HepG2 (cell line): ENCODE measurements at regions not wholly inside any gene's neighbourhood (a gene's known extent, or its start where the extent isn't known, plus 50 kb on each side); places are given as distances from the start of the nearest gene placed in this dataset.

Experiments
- ATF7 ChIP-seq, 2 experiments: fragments of 450-650 bp in 1 of 2; sonication (generic) in 1 of 2; formaldehyde crosslinking in 1 of 2; IDR thresholded peaks; 2 replicates each; pipeline versions ENCODE4 v1.4.0 to v1.6.1; 2016 to 2020; ENCODE audit warnings: antibody characterized with exemption in 1 of 2, mild to moderate bottlenecking in 1 of 2, missing genetic modification reagents in 1 of 2
- CCDC6 ChIP-seq: sonication (generic); formaldehyde crosslinking; IDR thresholded peaks from 2 replicates; pipeline ENCODE4 v1.8.1; 2022; ENCODE audit warnings: mild to moderate bottlenecking, missing genetic modification reagents, moderate library complexity
- JARID2 ChIP-seq: sonication (generic); formaldehyde crosslinking; IDR thresholded peaks from 2 replicates; pipeline ENCODE4 v1.8.1; 2023; ENCODE audit warnings: missing genetic modification reagents, inconsistent platforms; ENCODE audit not compliant: insufficient replicate concordance
- SMAD3 ChIP-seq: sonication (generic); formaldehyde crosslinking; IDR thresholded peaks from 2 replicates; pipeline ENCODE4 v1.4.0; 2020; ENCODE audit warnings: missing genetic modification reagents
- SMARCC2 ChIP-seq: fragments of 450-650 bp; IDR thresholded peaks from 2 replicates; pipeline ENCODE4 v1.6.1; 2017; ENCODE audit warnings: antibody characterized with exemption, mild to moderate bottlenecking
- U2AF2 ChIP-seq: fragments of 200-400 bp; formaldehyde crosslinking; IDR thresholded peaks from 2 replicates; pipeline ENCODE4 v1.6.1; 2017; ENCODE audit warnings: low read depth, mild to moderate bottlenecking, low read length
- ZNF230 ChIP-seq: sonication (generic); formaldehyde crosslinking; IDR thresholded peaks from 2 replicates; pipeline ENCODE4 v1.4.0; 2020; ENCODE audit warnings: mild to moderate bottlenecking, missing genetic modification reagents
- ZNF484 ChIP-seq: sonication (generic); formaldehyde crosslinking; IDR thresholded peaks from 2 replicates; pipeline ENCODE4 v1.5.1; 2020; ENCODE audit warnings: mild to moderate bottlenecking, low read depth, missing genetic modification reagents, borderline replicate concordance
- ZNF724P ChIP-seq: sonication (generic); formaldehyde crosslinking; IDR thresholded peaks from 2 replicates; pipeline ENCODE4 v1.8.0; 2022; ENCODE audit warnings: missing genetic modification reagents, borderline replicate concordance
- ZNF766 ChIP-seq: sonication (generic); formaldehyde crosslinking; IDR thresholded peaks from 2 replicates; pipeline ENCODE4 v1.5.0; 2020; ENCODE audit warnings: missing genetic modification reagents, borderline replicate concordance
- ZNF788 ChIP-seq: sonication (generic); formaldehyde crosslinking; IDR thresholded peaks from 2 replicates; pipeline ENCODE4 v1.5.0; 2020; ENCODE audit warnings: mild to moderate bottlenecking, missing genetic modification reagents, borderline replicate concordance
- ZSCAN29 ChIP-seq: sonication (generic); formaldehyde crosslinking; conservative IDR thresholded peaks from 2 replicates; pipeline ENCODE4 v1.4.0; 2020; ENCODE audit warnings: mild to moderate bottlenecking, missing genetic modification reagents
- TF ChIP-seq, protein P1 (sequence below): sonication (generic); formaldehyde crosslinking; conservative IDR thresholded peaks from 2 replicates; pipeline ENCODE4 v1.4.0; 2020; ENCODE audit warnings: missing genetic modification reagents
- TF ChIP-seq, protein P2 (sequence below): IDR thresholded peaks from 2 replicates; pipeline ENCODE4 v1.6.1; 2016; ENCODE audit warnings: mild to moderate bottlenecking
- TF ChIP-seq, protein P3 (sequence below): sonication (generic); formaldehyde crosslinking; IDR thresholded peaks from 2 replicates; pipeline ENCODE4 v1.9.0; 2021; ENCODE audit warnings: missing genetic modification reagents, borderline replicate concordance
- TF ChIP-seq, protein P4 (sequence below): IDR thresholded peaks from 2 replicates; pipeline ENCODE4 v1.6.1; 2016; ENCODE audit warnings: low read depth, missing genetic modification reagents, missing compliant biosample characterization
- TF ChIP-seq, protein P5 (sequence below): IDR thresholded peaks from 2 replicates; pipeline ENCODE4 v1.6.1; 2016
- TF ChIP-seq, protein P6 (sequence below): IDR thresholded peaks from 2 replicates; pipeline ENCODE4 v1.6.1; 2016; ENCODE audit warnings: low read depth, borderline replicate concordance

GRCh38 chr11:69427337-69427736 is 54.1 kb upstream of the LINC01488 start (continued):
- TF ChIP-seq ZNF484 (CRISPR knock-in tag) (no peak), SMAD3 (CRISPR knock-in tag) (peak; percentile 72; the same call in 1 of the 2 replicates), ZNF788 (CRISPR knock-in tag) (peak; percentile 91; the same call in 1 of the 2 replicates), ZNF766 (CRISPR knock-in tag) (peak; percentile 99), CCDC6 (CRISPR knock-in tag) (peak; percentile 78), SMARCC2 (no peak), JARID2 (CRISPR knock-in tag) (no peak), ZNF230 (CRISPR knock-in tag) (0 out of 2 replicates have a peak, but pooled peaks have one; percentile 41), ZSCAN29 (CRISPR knock-in tag) (peak; percentile 96), U2AF2 (no peak), ATF7 (IDR thresholded peaks at IDR 0.05) (no peak), ATF7 (CRISPR knock-in tag; IDR thresholded peaks at IDR 0.05) (0 out of 2 replicates have a peak, but pooled peaks have one; percentile 62), ZNF724P (CRISPR knock-in tag) (0 out of 2 replicates have a peak, but pooled peaks have one; percentile 35)
- TF ChIP-seq, protein P1, sequence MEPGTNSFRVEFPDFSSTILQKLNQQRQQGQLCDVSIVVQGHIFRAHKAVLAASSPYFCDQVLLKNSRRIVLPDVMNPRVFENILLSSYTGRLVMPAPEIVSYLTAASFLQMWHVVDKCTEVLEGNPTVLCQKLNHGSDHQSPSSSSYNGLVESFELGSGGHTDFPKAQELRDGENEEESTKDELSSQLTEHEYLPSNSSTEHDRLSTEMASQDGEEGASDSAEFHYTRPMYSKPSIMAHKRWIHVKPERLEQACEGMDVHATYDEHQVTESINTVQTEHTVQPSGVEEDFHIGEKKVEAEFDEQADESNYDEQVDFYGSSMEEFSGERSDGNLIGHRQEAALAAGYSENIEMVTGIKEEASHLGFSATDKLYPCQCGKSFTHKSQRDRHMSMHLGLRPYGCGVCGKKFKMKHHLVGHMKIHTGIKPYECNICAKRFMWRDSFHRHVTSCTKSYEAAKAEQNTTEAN (CRISPR knock-in tag) = peak; percentile 68
- TF ChIP-seq, protein P2, sequence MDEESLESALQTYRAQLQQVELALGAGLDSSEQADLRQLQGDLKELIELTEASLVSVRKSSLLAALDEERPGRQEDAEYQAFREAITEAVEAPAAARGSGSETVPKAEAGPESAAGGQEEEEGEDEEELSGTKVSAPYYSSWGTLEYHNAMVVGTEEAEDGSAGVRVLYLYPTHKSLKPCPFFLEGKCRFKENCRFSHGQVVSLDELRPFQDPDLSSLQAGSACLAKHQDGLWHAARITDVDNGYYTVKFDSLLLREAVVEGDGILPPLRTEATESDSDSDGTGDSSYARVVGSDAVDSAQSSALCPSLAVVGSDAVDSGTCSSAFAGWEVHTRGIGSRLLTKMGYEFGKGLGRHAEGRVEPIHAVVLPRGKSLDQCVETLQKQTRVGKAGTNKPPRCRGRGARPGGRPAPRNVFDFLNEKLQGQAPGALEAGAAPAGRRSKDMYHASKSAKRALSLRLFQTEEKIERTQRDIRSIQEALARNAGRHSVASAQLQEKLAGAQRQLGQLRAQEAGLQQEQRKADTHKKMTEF (CRISPR knock-in tag) = peak; percentile 74
- TF ChIP-seq, protein P3, sequence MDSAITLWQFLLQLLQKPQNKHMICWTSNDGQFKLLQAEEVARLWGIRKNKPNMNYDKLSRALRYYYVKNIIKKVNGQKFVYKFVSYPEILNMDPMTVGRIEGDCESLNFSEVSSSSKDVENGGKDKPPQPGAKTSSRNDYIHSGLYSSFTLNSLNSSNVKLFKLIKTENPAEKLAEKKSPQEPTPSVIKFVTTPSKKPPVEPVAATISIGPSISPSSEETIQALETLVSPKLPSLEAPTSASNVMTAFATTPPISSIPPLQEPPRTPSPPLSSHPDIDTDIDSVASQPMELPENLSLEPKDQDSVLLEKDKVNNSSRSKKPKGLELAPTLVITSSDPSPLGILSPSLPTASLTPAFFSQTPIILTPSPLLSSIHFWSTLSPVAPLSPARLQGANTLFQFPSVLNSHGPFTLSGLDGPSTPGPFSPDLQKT = no peak
- TF ChIP-seq, protein P4, sequence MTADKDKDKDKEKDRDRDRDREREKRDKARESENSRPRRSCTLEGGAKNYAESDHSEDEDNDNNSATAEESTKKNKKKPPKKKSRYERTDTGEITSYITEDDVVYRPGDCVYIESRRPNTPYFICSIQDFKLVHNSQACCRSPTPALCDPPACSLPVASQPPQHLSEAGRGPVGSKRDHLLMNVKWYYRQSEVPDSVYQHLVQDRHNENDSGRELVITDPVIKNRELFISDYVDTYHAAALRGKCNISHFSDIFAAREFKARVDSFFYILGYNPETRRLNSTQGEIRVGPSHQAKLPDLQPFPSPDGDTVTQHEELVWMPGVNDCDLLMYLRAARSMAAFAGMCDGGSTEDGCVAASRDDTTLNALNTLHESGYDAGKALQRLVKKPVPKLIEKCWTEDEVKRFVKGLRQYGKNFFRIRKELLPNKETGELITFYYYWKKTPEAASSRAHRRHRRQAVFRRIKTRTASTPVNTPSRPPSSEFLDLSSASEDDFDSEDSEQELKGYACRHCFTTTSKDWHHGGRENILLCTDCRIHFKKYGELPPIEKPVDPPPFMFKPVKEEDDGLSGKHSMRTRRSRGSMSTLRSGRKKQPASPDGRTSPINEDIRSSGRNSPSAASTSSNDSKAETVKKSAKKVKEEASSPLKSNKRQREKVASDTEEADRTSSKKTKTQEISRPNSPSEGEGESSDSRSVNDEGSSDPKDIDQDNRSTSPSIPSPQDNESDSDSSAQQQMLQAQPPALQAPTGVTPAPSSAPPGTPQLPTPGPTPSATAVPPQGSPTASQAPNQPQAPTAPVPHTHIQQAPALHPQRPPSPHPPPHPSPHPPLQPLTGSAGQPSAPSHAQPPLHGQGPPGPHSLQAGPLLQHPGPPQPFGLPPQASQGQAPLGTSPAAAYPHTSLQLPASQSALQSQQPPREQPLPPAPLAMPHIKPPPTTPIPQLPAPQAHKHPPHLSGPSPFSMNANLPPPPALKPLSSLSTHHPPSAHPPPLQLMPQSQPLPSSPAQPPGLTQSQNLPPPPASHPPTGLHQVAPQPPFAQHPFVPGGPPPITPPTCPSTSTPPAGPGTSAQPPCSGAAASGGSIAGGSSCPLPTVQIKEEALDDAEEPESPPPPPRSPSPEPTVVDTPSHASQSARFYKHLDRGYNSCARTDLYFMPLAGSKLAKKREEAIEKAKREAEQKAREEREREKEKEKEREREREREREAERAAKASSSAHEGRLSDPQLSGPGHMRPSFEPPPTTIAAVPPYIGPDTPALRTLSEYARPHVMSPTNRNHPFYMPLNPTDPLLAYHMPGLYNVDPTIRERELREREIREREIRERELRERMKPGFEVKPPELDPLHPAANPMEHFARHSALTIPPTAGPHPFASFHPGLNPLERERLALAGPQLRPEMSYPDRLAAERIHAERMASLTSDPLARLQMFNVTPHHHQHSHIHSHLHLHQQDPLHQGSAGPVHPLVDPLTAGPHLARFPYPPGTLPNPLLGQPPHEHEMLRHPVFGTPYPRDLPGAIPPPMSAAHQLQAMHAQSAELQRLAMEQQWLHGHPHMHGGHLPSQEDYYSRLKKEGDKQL (CRISPR knock-in tag) = peak; percentile 71; the same call in 1 of the 2 replicates
- TF ChIP-seq, protein P5, sequence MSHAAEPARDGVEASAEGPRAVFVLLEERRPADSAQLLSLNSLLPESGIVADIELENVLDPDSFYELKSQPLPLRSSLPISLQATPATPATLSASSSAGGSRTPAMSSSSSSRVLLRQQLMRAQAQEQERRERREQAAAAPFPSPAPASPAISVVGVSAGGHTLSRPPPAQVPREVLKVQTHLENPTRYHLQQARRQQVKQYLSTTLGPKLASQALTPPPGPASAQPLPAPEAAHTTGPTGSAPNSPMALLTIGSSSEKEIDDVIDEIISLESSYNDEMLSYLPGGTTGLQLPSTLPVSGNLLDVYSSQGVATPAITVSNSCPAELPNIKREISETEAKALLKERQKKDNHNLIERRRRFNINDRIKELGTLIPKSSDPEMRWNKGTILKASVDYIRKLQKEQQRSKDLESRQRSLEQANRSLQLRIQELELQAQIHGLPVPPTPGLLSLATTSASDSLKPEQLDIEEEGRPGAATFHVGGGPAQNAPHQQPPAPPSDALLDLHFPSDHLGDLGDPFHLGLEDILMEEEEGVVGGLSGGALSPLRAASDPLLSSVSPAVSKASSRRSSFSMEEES (CRISPR knock-in tag) = 0 out of 2 replicates have a peak, but pooled peaks have one; percentile 50
- TF ChIP-seq, protein P6, sequence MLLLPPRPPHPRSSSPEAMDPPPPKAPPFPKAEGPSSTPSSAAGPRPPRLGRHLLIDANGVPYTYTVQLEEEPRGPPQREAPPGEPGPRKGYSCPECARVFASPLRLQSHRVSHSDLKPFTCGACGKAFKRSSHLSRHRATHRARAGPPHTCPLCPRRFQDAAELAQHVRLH (CRISPR knock-in tag) = peak; percentile 71; the same call in 1 of the 2 replicates
